ENCODE measurements at regions not wholly inside any gene's neighbourhood (a gene's known extent, or its start where the extent isn't known, plus 50 kb on each side); places are given as distances from the start of the nearest gene placed in this dataset.

DNA sequence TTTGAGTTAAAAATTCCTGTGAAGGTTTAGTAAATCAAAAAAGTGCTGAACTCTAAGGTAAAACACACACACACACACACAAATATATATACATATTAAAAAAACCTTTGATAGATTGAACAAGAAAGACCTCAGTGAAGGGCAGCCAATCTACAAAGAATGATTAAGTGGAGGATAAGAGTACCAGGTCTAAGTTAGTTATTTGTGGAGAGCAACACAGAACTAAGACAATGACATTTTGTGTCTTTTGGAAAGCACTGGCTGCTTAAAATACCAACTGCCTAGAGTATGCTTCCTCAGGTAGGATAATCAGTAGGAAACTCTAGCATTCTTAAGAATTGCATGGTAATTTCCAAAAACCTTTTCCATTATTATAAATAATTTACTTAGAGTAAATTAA lies 481.4 kb upstream of the SYT4 start:
- H3K4me3 Mint-ChIP-seq, result no peak overlapping the region
- no peak overlapping the region for H3K27ac Mint-ChIP-seq
- no peak overlapping the region for H3K4me3 ChIP-seq (ENCODE audit: low read length)
- no peaks in the 10 kb centered on the region for H3K36me3 Mint-ChIP-seq
- ATAC-seq (no peak), DNase-seq (no peak)
- H3K36me3 ChIP-seq (ENCODE audit: control insufficient read depth, insufficient read depth, low read length), result no peaks in the 10 kb centered on the region
- H3K9me3 ChIP-seq (ENCODE audit: control insufficient read depth, insufficient read depth, low read length), result peaks cover 2% of the 10 kb centered on the region
- no peaks in the 10 kb centered on the region for H3K4me1 ChIP-seq (ENCODE audit: control insufficient read depth, insufficient read depth, low read length)
- no peaks in the 10 kb centered on the region for H3K27me3 ChIP-seq (ENCODE audit: control insufficient read depth, insufficient read depth, low read length)
- peaks cover 3 to 5% of the 10 kb centered on the region in 2 donors for H3K9me3 Mint-ChIP-seq
- H3K27me3 Mint-ChIP-seq (ENCODE audit: low read depth in 2 of 2), result no peaks in the 10 kb centered on the region
- TF ChIP-seq, protein P1, sequence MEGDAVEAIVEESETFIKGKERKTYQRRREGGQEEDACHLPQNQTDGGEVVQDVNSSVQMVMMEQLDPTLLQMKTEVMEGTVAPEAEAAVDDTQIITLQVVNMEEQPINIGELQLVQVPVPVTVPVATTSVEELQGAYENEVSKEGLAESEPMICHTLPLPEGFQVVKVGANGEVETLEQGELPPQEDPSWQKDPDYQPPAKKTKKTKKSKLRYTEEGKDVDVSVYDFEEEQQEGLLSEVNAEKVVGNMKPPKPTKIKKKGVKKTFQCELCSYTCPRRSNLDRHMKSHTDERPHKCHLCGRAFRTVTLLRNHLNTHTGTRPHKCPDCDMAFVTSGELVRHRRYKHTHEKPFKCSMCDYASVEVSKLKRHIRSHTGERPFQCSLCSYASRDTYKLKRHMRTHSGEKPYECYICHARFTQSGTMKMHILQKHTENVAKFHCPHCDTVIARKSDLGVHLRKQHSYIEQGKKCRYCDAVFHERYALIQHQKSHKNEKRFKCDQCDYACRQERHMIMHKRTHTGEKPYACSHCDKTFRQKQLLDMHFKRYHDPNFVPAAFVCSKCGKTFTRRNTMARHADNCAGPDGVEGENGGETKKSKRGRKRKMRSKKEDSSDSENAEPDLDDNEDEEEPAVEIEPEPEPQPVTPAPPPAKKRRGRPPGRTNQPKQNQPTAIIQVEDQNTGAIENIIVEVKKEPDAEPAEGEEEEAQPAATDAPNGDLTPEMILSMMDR (IDR thresholded peaks at IDR 0.05), result no peak
- H3K4me1 Mint-ChIP-seq, result no peaks in the 10 kb centered on the region
- H3K27ac ChIP-seq (ENCODE audit: low read length), result no peak overlapping the region
- intact Hi-C loops (cut with micrococcal nuclease), result no loop called here

DNA sequence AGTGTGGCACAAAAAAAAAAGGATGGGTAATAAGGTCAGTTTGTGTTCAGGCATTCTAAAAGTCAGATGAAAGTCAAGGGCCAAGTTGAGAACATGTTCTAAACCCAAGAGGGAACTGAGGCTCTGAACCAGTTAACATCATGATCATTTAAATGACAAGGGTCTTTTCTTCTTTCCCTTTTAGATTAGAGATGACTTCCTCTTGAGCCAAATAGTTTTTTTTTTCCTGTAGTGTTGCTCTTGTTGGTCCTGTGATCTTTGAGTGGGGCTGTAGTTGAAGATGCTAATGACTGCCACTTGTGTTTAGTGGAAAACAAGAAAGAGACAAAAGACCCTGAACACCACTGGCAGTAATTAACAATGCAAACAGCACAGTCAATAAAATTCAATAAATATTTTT lies 482.7 kb upstream of the SYT4 start:
- intact Hi-C loops (cut with micrococcal nuclease), result no loop called here
- TF ChIP-seq, protein P1 (IDR thresholded peaks at IDR 0.05), result no peak
- H3K36me3 Mint-ChIP-seq, result no peaks in the 10 kb centered on the region

DNA sequence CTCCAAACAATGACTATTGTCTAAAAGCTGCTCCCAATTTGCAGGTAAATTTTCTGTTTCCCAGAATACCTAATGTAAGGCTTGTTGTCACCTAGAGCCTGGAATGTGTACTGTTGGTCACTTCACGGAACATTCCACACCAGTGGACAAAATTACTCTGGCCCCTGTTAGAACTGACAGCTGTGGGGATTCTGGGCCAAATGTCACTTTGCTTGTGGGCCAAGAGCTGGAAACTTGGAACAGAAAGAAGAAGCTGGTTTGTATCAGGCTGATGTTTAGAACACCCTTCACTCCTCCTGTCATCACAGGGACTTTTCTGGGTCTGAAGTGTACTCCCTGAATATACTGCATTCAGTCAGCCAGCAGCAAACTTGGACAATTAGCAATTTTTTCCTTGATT lies 495.6 kb upstream of the SYT4 start:
- Mint-ChIP-seq H3K27ac (no peak overlapping the region), H3K36me3 (peaks cover 5% of the 10 kb centered on the region), H3K9me3 (peaks cover 13 to 17% of the 10 kb centered on the region in 2 donors), H3K4me1 (no peaks in the 10 kb centered on the region), H3K27me3 (ENCODE audit: low read depth in 2 of 2) (no peaks in the 10 kb centered on the region), H3K4me3 (no peak overlapping the region)
- ATAC-seq, result no peak
- no peak for DNase-seq
- no peaks in the 10 kb centered on the region for H3K9me3 ChIP-seq (ENCODE audit: control insufficient read depth, insufficient read depth, low read length)
- TF ChIP-seq, protein P1 (IDR thresholded peaks at IDR 0.05), result no peak
- no peaks in the 10 kb centered on the region for H3K36me3 ChIP-seq (ENCODE audit: control insufficient read depth, insufficient read depth, low read length)
- no peaks in the 10 kb centered on the region for H3K4me1 ChIP-seq (ENCODE audit: control insufficient read depth, insufficient read depth, low read length)
- no peak overlapping the region for H3K27ac ChIP-seq (ENCODE audit: low read length)
- 95% methylated on average over 1 of the region's 1 CpG for WGBS (ENCODE audit: insufficient coverage)
- no peak overlapping the region for H3K4me3 ChIP-seq (ENCODE audit: low read length)
- intact Hi-C loops (cut with micrococcal nuclease), result no loop called here
- no peaks in the 10 kb centered on the region for H3K27me3 ChIP-seq (ENCODE audit: control insufficient read depth, insufficient read depth, low read length)

More for the DNA sequence above, 482.7 kb upstream of the SYT4 start:
- Mint-ChIP-seq H3K27ac (no peak overlapping the region), H3K27me3 (ENCODE audit: low read depth in 2 of 2) (no peaks in the 10 kb centered on the region), H3K9me3 (peaks cover 3 to 5% of the 10 kb centered on the region in 2 donors), H3K4me1 (no peaks in the 10 kb centered on the region), H3K4me3 (no peak overlapping the region)
- H3K9me3 ChIP-seq (ENCODE audit: control insufficient read depth, insufficient read depth, low read length), result peaks cover 2% of the 10 kb centered on the region
- no peak overlapping the region for H3K27ac ChIP-seq (ENCODE audit: low read length)
- H3K36me3 ChIP-seq (ENCODE audit: control insufficient read depth, insufficient read depth, low read length), result no peaks in the 10 kb centered on the region
- no peak overlapping the region for H3K4me3 ChIP-seq (ENCODE audit: low read length)
- no peaks in the 10 kb centered on the region for H3K4me1 ChIP-seq (ENCODE audit: control insufficient read depth, insufficient read depth, low read length)
- H3K27me3 ChIP-seq (ENCODE audit: control insufficient read depth, insufficient read depth, low read length), result no peaks in the 10 kb centered on the region
- ATAC-seq (no peak), DNase-seq (no peak)

DNA sequence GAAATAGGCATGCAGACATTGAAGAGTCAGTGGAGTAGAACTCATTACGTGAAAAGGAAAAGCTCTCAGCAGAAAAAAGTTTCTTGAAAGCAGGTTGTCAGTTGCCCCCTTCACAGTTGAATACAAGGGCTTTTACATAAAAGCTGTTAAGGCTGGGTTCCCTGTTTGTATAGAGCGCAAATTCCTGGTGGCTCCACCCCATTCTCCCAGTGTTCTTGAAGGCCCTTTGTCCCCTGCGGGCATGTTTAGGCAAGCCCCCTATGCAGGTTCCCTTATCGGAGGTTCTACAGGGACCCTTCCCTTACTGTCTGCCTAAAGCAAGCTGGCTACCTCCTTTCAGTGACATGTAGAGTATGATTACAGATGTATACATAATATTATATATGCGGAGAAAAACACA lies 497.2 kb upstream of the SYT4 start:
- Histone ChIP-seq H3K4me1 (ENCODE audit: control insufficient read depth, insufficient read depth, low read length) (no peaks in the 10 kb centered on the region), H3K27ac (ENCODE audit: low read length) (no peak overlapping the region), H3K9me3 (ENCODE audit: control insufficient read depth, insufficient read depth, low read length) (no peaks in the 10 kb centered on the region), H3K27me3 (ENCODE audit: control insufficient read depth, insufficient read depth, low read length) (no peaks in the 10 kb centered on the region), H3K36me3 (ENCODE audit: control insufficient read depth, insufficient read depth, low read length) (no peaks in the 10 kb centered on the region), H3K4me3 (ENCODE audit: low read length) (no peak overlapping the region)
- no peaks in the 10 kb centered on the region for H3K27me3 Mint-ChIP-seq (ENCODE audit: low read depth in 2 of 2)
- no peaks in the 10 kb centered on the region for H3K4me1 Mint-ChIP-seq
- no peak overlapping the region for H3K27ac Mint-ChIP-seq
- no peak for DNase-seq
- TF ChIP-seq, protein P1 (IDR thresholded peaks at IDR 0.05), result no peak
- intact Hi-C loops (cut with micrococcal nuclease), result no loop called here
- ATAC-seq, result no peak
- 94% methylated on average over 4 of the region's 5 CpGs for WGBS (ENCODE audit: insufficient coverage)
- no peak overlapping the region for H3K4me3 Mint-ChIP-seq
- peaks cover 9% of the 10 kb centered on the region in 2 donors for H3K9me3 Mint-ChIP-seq
- H3K36me3 Mint-ChIP-seq, result no peaks in the 10 kb centered on the region

All from natural killer cell (primary cell).